Stimulated activated CD4-positive, alpha-beta T cell treated with anti-CD3 and anti-CD28 coated beads, Interleukin-12 subunit alpha, Interleukin-12 subunit beta, amount 100 ng/mL, for 4 hours (primary cell): ENCODE measurements at regions not wholly inside any gene's neighbourhood (a gene's known extent, or its start where the extent isn't known, plus 50 kb on each side); places are given as distances from the start of the nearest gene placed in this dataset.

Experiments used
- DNase-seq: peaks from one replicate; pipeline ENCODE4 v3.0.0-alpha.2; 2020

DNA sequence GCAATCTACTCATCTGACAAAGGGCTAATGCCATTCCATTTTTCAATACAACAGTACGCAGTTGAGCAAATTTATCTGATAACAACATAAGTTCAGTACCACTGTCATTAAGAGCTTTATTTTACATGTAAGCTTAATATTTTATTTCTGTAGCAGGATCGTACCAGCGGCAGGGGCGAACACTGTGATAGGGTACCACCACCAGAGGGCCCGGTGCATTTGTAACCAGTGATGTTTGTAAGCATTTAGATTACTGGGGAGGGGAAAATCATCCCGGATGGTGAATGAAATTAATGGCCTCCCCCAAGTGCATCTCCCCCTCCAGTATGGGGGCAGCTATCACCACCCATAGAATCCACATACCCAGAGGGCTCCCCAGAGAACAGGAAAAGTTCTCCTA, 179.0 kb downstream of the ADGRA3 start:
- no peak for DNase-seq

DNA sequence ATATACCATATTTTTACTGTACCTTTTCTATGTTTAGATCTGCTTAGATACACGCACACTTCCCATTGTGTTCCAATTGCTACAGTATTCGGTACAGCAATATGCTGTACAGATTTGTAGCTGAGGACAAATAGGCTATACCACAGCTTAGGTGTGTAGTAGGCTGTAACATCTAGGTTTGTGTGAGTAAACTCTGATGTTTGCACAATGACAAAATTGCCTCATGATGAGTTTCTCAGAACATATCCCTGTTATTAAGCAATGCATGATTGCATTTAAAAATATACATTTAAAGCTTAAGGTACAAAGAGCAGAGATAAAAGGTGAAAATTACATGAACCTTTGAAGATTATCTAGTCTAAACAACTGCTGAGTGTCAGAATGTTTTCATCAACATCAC, 181.7 kb downstream of the ADGRA3 start:
- no peak for DNase-seq

DNA sequence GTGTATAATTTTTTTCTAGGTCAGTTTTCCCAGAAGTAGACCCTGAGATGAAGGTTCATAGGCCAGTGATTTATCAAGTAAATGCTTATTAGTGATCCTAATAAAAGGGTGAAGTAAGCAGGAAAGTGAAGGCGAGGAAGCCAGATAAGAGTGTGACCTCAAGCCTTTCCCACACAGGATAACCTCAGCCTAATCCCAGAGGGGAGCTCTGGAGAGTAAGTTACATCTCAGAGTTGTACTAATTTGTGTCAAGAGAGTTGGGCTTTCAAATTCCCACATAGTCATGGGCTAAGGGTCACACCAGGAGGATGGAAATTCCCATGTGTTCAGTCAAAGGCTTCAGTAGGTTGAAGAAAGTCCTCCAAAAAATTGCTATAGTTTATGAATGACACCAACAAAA, 191.4 kb downstream of the ADGRA3 start:
- no peak for DNase-seq

DNA sequence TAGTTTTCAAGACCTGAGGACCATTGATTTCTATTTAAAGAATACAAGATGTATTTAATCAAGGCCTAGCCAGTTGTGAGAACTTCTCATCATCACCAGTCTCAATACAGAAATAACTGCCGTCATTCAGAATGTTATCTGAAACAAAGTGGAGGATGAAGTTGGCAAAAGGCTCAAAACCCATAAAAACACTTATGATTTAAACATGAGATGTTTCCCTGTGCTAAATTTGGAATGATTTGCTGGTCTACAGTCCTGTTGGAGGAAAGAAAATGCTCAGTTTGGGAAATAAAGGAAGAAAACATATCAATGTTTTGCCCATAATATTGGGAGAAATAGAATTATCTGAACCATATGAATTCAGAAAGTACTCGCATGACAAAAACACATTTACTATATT, 192.2 kb downstream of the ADGRA3 start:
- DNase-seq = no peak

DNA sequence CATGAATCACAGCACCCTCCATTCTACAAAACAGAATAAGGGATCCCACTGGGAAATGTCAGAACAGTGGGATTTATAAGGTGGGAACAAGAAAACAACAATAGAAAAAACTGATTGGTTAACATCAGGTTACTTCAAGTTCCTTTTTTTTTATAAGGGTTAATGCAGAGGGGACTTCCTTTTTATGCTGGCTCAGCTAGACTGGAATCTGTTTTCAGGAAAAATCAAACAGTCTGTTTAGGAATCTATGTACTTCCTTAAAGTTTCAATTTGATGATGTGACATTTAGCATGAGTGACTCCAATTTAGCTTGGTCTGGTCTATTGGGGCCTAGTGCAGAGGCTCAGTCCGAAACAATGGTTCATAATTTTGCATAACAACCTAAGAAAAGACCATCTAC, 192.9 kb downstream of the ADGRA3 start:
- no peak for DNase-seq

DNA sequence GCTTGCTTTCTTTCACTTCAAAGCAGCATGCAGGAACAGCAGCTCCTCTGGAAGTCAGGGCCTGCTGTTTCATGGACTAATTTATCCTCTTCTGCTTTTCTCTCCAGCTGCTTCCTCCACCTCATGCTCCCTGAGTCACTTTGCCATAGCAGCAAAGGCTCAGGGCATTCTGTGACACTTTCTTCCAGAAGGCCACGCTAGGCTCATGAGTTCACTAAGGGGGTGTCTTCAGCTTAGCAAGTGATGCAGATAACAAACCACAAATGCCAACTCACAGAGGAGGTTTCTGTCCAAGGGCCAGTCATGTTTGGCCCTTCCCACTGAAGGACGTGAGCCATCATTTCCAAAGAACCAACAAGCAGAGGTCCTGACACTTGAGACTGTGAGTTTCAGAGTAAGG, 200.2 kb downstream of the ADGRA3 start:
- DNase-seq = no peak

DNA sequence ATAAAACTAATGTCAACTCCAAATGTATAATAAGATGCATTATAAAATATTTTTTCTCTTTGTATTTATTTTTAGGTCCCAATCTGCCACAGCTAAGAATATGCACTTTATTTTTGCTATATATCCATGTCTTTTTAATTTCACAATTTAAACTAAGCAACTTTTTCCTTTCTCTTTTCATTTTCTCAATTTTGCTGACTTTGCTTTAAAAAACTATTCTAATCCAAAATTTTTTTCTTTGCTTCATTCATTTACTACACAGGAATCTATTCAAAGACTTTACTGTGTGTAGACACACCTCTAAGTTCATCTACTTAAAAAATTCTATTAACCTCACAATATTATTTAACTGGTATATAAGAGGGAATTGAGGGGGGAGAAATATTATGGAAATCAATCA, 201.9 kb downstream of the ADGRA3 start:
- no peak for DNase-seq

DNA sequence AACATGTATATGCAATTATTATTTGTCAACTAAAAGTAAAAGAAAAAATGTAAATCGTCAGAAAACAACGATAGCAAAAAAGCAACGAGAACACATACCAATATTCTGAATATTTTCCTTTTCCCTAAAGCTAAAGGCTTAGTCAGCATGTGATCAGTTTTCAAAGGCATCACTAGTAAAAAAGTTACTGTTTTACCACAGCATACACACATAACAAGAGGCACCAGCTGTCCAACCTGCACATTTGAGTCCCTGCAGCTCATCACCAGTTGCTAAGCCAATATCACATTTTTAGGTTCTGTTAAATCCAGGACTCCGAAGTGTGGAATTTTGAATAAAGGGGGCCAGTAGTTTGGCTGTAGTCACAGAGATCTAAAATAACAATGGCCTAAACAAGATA, 203.8 kb downstream of the ADGRA3 start:
- no peak for DNase-seq

DNA sequence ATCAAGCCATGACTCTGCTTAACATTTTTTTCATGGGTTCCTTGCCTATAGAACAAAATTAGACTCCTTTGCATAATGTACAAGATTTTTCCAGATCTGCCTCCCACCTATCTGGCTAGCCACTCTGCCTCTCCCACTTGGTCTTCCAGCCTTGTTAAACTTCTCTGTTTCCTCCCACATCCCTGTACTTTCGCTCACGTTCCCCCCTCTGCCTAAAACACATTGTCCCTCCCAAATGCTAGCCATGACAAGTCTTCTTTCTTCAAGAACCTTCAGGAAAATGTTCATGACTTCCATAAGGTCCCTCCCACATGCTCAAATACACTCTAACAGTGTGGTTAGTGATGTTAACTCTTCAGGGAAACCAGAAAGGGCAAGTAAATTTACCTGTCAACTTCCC, 214.6 kb downstream of the ADGRA3 start:
- no peak for DNase-seq

DNA sequence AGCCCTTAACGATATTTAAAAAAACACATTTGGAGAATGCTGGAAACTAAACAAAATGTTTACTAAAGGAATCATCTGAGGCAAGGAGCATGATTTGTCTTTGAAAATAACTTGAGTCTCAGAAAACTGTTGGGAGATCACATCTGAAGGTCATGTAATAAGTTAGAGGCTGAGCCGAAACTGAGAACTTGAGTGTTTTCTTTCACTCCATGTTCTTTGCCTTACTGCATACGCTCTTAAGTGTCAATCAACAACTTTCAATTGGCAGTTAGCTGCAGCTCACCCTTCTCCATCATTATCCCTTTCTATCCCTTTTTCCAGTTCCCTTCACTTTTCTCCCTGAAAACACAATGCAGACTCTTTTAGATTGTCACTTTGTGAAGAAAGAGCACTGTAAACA, 216.2 kb downstream of the ADGRA3 start:
- no peak for DNase-seq

DNA sequence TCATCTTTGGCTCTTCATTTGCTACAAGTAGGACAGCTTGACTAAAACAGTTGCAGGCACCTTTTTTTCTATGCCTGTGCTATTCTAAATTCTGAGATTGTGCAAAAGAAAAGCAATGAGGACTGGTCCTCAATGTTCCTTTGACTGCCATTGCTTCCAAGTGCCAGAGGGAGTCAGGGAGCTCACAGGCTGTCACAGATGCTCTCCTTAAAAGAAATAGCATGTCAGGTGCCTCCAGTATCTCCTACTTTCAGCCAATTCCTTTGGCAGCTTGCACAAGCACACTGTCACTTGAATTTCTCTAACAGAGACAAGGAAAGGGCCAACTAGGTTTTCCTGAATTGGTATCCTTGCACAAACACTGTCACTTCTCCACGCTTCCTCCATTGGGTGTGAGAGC, 228.2 kb downstream of the ADGRA3 start:
- no peak for DNase-seq

DNA sequence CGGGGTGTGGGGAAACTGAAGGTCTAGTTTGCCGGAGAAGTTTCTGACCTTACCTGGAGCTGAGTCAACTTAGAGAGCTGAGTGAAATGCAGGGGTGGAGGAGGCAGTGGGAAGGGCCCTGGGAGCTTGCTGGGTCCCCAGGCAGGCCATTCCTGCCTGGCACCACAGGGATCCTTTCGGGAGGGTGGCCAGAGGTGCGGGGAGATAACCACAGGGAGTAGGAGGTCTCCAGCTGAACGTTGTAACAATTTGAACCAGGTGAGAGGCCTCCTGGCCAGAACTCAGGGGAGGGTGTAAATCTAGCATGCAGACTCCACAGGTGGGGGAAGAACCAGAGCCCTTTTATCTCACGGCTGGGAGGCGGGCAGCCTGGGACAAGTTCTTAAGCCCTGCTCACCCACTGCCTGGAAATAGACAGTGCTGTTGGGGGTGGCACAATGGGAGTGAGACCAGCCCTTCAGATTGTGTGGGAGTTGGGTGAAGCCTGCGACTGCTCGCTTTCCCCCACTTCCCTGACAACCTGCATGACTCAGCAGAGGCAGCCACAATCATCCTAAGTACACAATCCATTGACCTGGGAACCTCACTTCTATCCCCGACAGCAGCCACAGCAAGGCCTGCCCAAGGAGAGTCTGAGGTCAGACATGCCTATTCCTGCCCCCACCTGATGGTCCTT, 247.4 kb downstream of the ADGRA3 start:
- no peak for DNase-seq

DNA sequence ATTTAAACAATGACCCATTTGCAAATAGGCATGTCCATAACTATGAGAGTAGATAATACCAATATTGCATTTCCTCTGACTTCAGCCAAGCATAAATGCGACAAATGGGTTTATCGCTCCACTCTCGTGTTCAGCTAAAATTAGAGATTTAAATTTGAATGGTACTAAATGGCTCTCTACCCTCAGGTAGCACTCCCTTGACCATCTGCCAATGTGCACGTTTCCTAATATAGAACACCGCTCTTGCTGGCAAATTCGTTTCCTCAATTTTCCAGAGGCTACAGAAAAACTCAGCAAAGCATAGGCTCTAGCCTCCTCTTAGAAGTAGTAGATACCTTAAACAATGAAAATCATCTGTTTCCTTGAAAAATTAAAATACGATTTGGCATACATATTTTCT, 251.6 kb downstream of the ADGRA3 start:
- DNase-seq = no peak

DNA sequence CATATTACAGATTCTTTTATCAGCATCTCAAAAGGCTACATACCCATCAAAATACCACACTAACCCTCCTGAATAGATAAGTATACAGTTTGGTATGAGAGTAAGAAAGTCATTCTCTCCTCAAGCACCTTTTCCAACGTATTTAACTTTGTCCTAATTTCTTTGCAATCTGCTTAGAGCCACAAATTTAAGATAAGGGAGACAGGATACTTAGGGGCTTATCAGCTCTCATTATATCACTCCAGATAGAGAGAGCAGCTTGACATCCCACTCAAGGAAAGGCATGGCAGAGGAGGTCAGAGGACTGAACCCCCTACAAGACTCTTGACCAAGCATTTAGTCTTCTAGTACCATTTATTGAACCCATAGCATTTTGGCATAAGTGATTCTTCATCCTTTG, 262.4 kb downstream of the ADGRA3 start:
- DNase-seq = no peak

DNA sequence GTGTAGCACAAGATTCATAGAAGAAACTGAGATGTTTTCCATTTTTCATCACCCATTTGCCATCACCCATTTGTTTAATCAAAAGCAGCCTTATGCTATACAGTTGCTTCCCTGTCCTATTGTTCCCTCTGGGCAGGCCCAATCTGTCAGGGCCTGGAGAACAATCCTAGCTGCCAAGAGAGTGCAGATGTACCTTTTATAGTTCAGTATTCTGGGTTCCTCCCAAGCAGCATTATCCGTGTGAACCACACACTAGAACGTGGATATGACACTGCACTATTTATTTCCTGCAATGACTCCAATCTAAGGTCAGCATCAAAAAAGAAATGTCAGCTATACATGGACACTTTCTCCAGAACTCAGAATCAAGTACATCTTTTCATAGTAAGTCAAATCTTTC, 269.0 kb downstream of the ADGRA3 start:
- no peak for DNase-seq

DNA sequence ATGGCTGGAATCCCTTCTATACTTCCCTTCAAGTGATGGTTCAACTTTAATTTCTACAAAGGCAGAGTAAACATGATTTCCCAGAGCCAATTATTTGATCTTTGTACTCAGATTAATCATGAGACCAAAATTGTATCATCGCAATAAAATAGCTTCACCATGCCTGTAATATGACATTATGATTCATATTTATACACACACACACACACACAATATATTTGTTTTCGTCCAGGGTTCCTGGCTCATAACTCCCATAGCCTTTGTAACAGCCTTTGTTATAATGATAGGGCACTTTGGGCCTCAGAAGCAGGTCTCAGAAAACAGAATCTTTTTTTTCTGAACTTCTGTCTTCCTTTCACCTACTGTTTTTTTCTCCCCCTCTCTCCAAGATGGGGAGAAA, 270.6 kb downstream of the ADGRA3 start:
- DNase-seq = no peak

DNA sequence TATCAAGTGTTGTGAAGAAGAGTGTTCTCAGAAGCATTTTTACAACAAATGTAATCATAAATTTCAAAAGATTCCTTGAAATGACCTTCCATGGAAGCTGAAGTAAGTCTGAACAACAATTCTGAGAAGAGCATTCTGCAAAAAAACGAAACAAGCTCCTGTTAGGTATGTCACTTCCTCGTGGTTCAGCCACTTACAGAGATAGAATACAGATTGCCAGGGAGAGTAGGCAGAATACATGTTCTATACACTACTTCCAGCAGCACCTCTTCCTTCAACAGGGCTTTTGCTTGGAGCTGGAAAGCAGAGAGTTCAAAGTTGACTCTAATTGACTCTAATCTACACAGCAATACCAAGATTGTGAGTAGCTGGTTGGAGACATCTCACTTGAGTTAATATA, 274.5 kb downstream of the ADGRA3 start:
- DNase-seq = no peak

DNA sequence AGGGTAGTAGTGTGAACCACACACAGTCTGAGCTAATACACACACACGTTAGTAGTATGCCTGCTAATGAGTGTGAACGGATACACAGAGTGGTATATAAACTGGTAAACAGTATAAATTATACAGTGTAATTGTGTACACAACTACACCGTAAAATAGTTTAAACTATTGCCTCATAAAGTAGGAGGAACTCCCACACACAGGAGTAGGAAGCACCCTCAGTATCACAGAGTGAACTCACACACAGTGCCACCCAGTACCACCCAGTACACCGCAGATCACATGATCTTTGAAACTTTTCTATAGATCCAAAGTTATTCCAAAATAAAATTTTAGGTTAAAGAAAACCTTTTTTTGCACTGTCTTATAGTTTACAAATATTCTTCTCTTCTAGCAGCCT, 275.1 kb downstream of the ADGRA3 start:
- DNase-seq = no peak

DNA sequence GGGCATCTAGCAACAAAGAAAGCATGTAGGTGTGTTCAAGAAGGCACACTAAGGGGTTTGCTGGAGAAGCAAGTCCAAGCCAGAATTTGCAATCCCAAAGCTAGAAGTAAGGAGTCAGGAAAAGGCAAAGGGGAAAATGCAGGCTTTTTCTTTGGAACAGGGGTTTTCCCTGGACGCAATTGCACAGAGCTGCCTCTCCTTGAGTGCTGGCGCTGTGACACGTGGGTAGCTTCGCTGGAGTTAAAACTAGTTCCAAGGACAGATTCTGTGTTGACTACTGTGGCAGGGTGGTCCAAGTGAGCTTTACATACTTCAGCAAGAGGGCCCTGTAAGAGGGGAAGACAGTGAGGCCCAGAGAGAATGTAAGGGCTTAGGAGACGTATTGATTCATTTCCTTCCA, 277.1 kb downstream of the ADGRA3 start:
- DNase-seq = no peak

DNA sequence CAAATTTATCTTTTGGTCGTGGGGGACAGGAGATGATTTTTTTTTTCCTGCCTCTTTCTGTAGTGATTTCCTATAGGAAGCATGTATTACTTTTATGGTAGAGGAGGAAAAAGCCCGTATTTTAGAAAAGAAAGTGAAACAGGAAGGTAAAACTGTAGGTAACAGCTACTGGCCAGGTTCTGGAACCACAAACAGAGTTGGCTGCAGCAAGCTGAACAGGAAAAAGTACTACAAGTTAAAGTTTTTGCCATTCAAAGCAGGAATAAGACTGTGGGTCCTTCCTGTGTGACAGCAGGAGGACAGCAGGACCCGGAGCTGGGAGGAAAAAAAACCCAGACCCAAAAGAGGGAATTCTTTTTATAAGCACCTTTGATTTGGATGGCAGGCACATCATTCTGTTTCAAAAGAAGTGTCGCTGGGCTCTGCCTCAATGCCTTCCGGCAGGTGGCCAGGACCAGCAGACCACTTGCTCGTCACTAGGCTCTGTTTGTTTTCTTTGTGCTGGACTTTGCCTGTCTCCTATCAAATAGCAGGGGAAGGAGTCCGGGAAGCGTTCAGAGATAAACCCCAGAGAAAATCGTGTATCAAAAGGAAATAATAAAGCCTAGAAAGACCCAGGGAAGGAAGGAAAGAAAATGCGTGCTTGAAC, 277.9 kb downstream of the ADGRA3 start:
- DNase-seq = no peak

DNA sequence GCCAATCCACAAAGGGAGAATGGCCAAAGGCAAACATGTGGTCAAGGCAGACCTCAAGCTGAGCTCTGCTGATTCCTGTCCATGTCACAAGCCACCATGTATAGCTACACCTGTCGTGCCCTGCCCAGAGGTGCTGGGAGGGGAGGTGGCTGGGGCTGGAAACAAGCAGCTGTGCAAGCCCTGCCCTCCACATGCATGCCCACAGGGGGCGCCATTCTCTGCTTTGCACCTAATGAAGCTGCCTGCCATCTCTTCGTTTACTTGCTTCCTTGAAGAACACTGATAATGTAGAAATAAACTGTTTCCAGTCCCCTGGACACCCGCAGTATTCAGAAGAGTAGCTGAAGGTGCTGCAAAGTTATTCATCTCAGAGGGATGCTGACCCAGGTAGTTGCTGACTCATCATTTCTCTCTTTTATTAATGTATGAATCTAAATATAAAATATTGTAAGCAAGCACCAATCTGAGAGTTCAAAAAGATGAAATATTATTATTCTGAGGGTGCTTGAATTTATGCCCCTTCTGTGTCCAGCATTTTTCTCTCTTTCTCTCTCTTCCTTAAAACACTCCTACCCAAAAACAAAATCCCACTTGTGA, 278.6 kb downstream of the ADGRA3 start:
- peak; percentile 41 for DNase-seq

DNA sequence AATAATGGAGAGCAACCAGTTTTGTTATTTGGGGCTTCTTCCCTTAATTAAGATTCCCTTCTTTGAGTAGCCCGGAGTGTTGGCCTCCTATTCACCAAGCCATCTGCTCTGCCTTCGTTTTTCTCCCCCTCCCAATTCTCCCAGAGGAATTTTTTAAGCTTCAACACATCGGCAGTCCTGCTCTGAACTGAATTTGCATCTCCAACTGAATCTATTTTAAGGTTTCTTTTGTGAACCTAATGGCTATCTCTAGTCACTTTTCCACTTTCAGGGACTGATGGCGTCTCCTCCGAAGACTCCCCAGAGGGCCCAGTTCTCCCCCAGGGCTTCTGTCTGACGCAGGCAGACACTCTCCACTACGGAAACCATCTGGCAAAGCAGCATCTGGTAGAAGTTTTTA, 280.2 kb downstream of the ADGRA3 start:
- DNase-seq = no peak

DNA sequence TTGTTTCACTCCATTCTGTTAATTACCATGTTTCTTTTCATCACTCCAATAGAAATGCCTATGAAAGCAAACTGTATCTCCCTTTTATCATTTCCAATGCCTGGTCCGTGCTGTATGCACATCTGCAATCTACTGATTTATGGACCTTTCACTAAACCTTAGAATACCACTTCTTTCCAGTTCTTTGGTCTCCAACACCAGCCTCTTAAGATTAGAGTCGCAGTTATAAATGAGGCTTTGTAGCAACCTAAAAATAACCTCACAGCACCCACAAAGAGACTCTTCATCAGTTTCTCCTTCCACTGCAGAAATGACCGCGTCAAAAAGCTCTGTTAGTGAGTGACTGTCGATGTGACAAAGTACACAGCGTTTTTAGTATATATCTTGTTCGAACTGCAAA, 282.6 kb downstream of the ADGRA3 start:
- no peak for DNase-seq

DNA sequence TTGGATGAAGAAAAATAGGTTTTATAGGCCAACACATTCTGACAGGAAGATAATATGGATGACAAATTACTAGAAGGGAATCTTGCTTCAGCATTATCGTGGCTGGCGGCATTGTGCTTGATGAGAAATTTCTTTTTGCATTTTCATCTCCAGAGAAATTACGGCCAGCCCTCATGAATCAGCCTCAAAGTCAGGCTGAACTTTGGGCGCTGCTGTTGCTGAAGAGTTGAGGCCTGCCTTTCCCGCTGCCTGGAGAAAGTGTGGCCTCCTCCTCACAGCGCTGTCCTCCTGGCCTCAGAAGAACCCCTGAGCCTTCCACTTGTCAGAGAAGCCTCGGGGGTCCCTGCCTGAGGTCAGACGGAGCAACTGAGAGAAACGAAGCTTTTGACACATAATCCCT, 272.4 kb upstream of the KCNIP4 start:
- no peak for DNase-seq

DNA sequence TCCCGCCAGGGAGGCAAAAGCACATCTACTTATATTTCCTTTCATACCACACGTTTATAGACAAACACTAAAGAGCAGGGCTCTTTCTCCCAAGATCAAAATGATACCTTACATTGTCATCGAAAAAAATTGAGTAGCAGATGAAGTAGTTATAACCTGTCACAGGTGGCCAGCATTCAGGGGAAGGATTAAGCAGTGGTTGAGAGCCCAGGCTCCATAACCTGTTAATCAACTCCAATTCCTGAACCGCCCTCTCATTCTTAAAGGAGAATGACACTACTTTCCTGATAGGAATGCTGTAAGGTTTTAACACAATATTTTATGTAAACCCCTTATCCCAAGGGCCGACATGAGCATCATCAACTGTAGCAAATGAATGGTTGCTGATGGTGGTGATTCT, 268.9 kb upstream of the KCNIP4 start:
- DNase-seq = no peak
